ENCODE measurements at regions not wholly inside any gene's neighbourhood (a gene's known extent, or its start where the extent isn't known, plus 50 kb on each side); places are given as distances from the start of the nearest gene placed in this dataset.

GRCh38 chr5:143525176-143525575 lies 121.7 kb upstream of the NR3C1 start:
- TF ChIP-seq CTCF (IDR thresholded peaks at IDR 0.05; ENCODE audit: low read length) (no peak), EZH2phosphoT487 (IDR thresholded peaks at IDR 0.05; ENCODE audit: low read length) (no peak)

Measured in MM.1S (cell line).